Prostate gland (tissue), 2 donors: ENCODE measurements at regions not wholly inside any gene's neighbourhood (a gene's known extent, or its start where the extent isn't known, plus 50 kb on each side); places are given as distances from the start of the nearest gene placed in this dataset.

ENCODE experiments used
- CTCF ChIP-seq, 4 experiments: fragments of 200-600 bp in 2 of 4; fragments of 450-650 bp in 2 of 4; sonication (generic) in 2 of 4; IDR thresholded peaks; 1 replicate in 3 of 4; 2 replicates in 1 of 4; pipeline ENCODE4 v1.5.1; 2016 to 2019; ENCODE audit warnings: antibody characterized with exemption in 4 of 4, mild to moderate bottlenecking in 2 of 4, moderate library complexity in 2 of 4
- POLR2AphosphoS5 ChIP-seq: sonication (generic); formaldehyde crosslinking; IDR thresholded peaks from one replicate; pipeline ENCODE4 v1.6.1; 2017; ENCODE audit warnings: antibody characterized with exemption

- no peak for TF ChIP-seq CTCF (IDR thresholded peaks at IDR 0.05)
- no peak for TF ChIP-seq POLR2AphosphoS5
Measured at GRCh38 chr11:10930224-10930971, 72.5 kb upstream of the ZBED5 start.
